ENCODE measurements at regions not wholly inside any gene's neighbourhood (a gene's known extent, or its start where the extent isn't known, plus 50 kb on each side); places are given as distances from the start of the nearest gene placed in this dataset.
"Not testable (repeated sequence)": the region's sequence is repeated elsewhere in the genome, so short reads cannot be mapped to it uniquely, and the experiment has no call there.

DNA sequence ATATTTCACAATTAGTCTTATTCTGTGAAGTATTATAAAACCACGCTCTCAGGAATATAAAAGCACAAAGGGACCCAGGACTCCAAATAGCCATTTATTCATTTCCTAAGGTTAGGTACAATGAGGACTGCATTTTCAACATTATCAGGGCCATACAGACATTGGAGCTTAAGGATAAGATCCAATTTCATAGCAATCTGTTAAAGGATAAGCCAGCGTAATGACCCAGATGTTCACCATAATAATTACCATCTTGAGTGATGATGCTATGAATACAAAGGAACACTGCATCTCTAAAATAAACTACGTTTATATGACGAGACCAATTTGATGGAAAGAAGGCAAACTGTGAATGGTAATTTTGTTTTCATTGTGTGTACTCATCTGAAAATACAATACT, 169.6 kb downstream of the USP22 start:
- not testable (repeated sequence) for H3K9me3 ChIP-seq (replicated peaks in 1 of 2; ENCODE audit: control insufficient read depth in 2 of 2, insufficient read depth in 1 of 2, low read depth in 1 of 2, low read length in 2 of 2); H2BK12ac ChIP-seq (ENCODE audit: low read length); H3K36me3 ChIP-seq (replicated peaks in 1 of 2; ENCODE audit: control insufficient read depth in 2 of 2, insufficient read depth in 2 of 2, low read length in 2 of 2); H3K18ac ChIP-seq (ENCODE audit: low read length); H3K27me3 ChIP-seq (ENCODE audit: control insufficient read depth in 3 of 3, insufficient read depth in 3 of 3, low read depth in 1 of 3, low read length in 3 of 3); H4K8ac ChIP-seq (ENCODE audit: low read depth, low read length); H3K27ac ChIP-seq (replicated peaks; ENCODE audit: low read length); DNase-seq (ENCODE audit: low spot score); H4K91ac ChIP-seq (ENCODE audit: low read depth, low read length, poor library complexity); H3K14ac ChIP-seq (ENCODE audit: low read length); H3K9ac ChIP-seq (ENCODE audit: low read depth, low read length, poor library complexity); H3K23ac ChIP-seq (ENCODE audit: low read depth, low read length, poor library complexity); H2BK15ac ChIP-seq (ENCODE audit: low read length); H2BK5ac ChIP-seq (ENCODE audit: low read length); H3K4me1 ChIP-seq (ENCODE audit: control insufficient read depth in 2 of 2, insufficient read depth in 1 of 2, low read depth in 1 of 2, low read length in 2 of 2); H3K4ac ChIP-seq (ENCODE audit: low read length); H2BK120ac ChIP-seq (ENCODE audit: low read depth, low read length); H3K4me2 ChIP-seq (ENCODE audit: insufficient read depth, low read length, poor library complexity, severe bottlenecking); H2AFZ ChIP-seq (ENCODE audit: low read length); H2AK5ac ChIP-seq (ENCODE audit: low read depth, low read length); H3K4me3 ChIP-seq (ENCODE audit: low read length in 2 of 2); H3K79me1 ChIP-seq (ENCODE audit: low read depth, low read length)
- WGBS, 2 donors (ENCODE audit: extremely low coverage in 2 of 2, insufficient read length in 2 of 2, insufficient replicate concordance in 1 of 2): no CpG with 5 or more reads among the region's 4 CpGs

DNA sequence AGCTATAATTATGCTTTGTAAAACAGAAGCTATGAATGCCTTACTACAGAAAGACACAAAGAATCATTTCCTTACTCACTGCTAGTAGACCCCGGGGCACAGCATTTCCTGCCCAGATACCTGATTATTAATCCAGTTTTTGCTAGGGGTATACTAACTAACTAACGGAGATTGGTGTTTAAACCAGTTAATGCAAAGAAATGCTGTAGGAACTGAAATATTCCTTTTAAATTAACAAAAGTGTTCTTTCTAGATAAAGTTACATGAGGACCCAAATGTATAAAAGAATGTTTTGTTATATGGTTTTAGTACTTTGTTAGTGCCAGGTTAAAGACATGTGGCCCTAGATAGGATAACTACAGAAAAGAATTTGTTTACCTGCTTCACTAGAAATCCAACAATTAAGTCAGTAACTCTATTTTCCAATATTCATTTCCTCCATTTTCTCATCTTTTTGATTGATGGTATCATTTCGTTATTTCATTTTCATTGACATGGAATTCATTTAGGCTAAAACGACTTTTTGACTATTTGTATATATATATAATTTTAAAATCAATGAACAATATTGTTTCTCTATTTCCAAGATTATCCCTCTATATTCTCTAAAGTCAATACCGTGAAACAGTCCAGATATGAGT, 169.0 kb downstream of the USP22 start:
- not testable (repeated sequence) for H2BK15ac ChIP-seq (ENCODE audit: low read length); H3K4ac ChIP-seq (ENCODE audit: low read length); H2BK120ac ChIP-seq (ENCODE audit: low read depth, low read length); H3K27ac ChIP-seq (replicated peaks; ENCODE audit: low read length); H3K23ac ChIP-seq (ENCODE audit: low read depth, low read length, poor library complexity); H3K4me2 ChIP-seq (ENCODE audit: insufficient read depth, low read length, poor library complexity, severe bottlenecking); H3K4me1 ChIP-seq (ENCODE audit: control insufficient read depth in 2 of 2, insufficient read depth in 1 of 2, low read depth in 1 of 2, low read length in 2 of 2); H4K8ac ChIP-seq (ENCODE audit: low read depth, low read length); H3K27me3 ChIP-seq (ENCODE audit: control insufficient read depth in 3 of 3, insufficient read depth in 3 of 3, low read depth in 1 of 3, low read length in 3 of 3); H3K18ac ChIP-seq (ENCODE audit: low read length); H3K36me3 ChIP-seq (replicated peaks in 1 of 2; ENCODE audit: control insufficient read depth in 2 of 2, insufficient read depth in 2 of 2, low read length in 2 of 2); H2BK12ac ChIP-seq (ENCODE audit: low read length); H3K9me3 ChIP-seq (replicated peaks in 1 of 2; ENCODE audit: control insufficient read depth in 2 of 2, insufficient read depth in 1 of 2, low read depth in 1 of 2, low read length in 2 of 2); H3K4me3 ChIP-seq (ENCODE audit: low read length in 2 of 2); H3K9ac ChIP-seq (ENCODE audit: low read depth, low read length, poor library complexity); H2BK5ac ChIP-seq (ENCODE audit: low read length); H3K14ac ChIP-seq (ENCODE audit: low read length); DNase-seq (ENCODE audit: low spot score); H4K91ac ChIP-seq (ENCODE audit: low read depth, low read length, poor library complexity); H3K79me1 ChIP-seq (ENCODE audit: low read depth, low read length); H2AFZ ChIP-seq (ENCODE audit: low read length); H2AK5ac ChIP-seq (ENCODE audit: low read depth, low read length)
- no CpG with 5 or more reads among the region's 5 CpGs for WGBS, 2 donors (ENCODE audit: extremely low coverage in 2 of 2, insufficient read length in 2 of 2, insufficient replicate concordance in 1 of 2)

DNA sequence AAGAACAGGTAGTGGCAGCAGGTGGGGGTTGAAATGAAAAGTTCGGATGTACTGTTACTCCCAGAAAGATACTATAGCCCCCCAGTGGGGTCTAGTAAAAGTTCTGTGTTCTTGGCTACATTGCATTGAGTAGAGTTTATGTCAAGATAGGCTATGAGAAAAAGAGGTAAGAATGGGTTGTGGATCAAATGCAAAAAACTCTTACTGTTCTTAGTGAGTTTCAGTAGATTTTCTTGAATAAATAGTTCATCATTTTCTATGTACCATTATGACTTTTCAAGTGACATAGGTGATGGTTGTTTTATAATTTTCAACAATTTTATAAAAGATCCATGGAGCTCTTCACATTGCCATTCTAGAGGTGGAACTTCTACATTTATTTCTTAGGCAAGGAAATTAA, 165.4 kb downstream of the USP22 start:
- not testable (repeated sequence) for H3K27me3 ChIP-seq (ENCODE audit: control insufficient read depth in 3 of 3, insufficient read depth in 3 of 3, low read depth in 1 of 3, low read length in 3 of 3); H4K91ac ChIP-seq (ENCODE audit: low read depth, low read length, poor library complexity); H3K9ac ChIP-seq (ENCODE audit: low read depth, low read length, poor library complexity); H3K23ac ChIP-seq (ENCODE audit: low read depth, low read length, poor library complexity); H2BK15ac ChIP-seq (ENCODE audit: low read length); H2AFZ ChIP-seq (ENCODE audit: low read length); H3K4me1 ChIP-seq (ENCODE audit: control insufficient read depth in 2 of 2, insufficient read depth in 1 of 2, low read depth in 1 of 2, low read length in 2 of 2); H3K4me3 ChIP-seq (ENCODE audit: low read length in 2 of 2); H3K18ac ChIP-seq (ENCODE audit: low read length); DNase-seq (ENCODE audit: low spot score); H2AK5ac ChIP-seq (ENCODE audit: low read depth, low read length); H3K4ac ChIP-seq (ENCODE audit: low read length); H2BK5ac ChIP-seq (ENCODE audit: low read length); H3K79me1 ChIP-seq (ENCODE audit: low read depth, low read length); H2BK12ac ChIP-seq (ENCODE audit: low read length); H4K8ac ChIP-seq (ENCODE audit: low read depth, low read length); H2BK120ac ChIP-seq (ENCODE audit: low read depth, low read length); H3K4me2 ChIP-seq (ENCODE audit: insufficient read depth, low read length, poor library complexity, severe bottlenecking); H3K14ac ChIP-seq (ENCODE audit: low read length); H3K27ac ChIP-seq (replicated peaks; ENCODE audit: low read length)
- Histone ChIP-seq H3K36me3 (replicated peaks in 1 of 2; ENCODE audit: control insufficient read depth in 2 of 2, insufficient read depth in 2 of 2, low read length in 2 of 2) (peaks cover 0 to 13% of the 10 kb centered on the region in 2 donors), H3K9me3 (replicated peaks in 1 of 2; ENCODE audit: control insufficient read depth in 2 of 2, insufficient read depth in 1 of 2, low read depth in 1 of 2, low read length in 2 of 2) (peaks cover 0 to 17% of the 10 kb centered on the region in 2 donors)
- no CpG with 5 or more reads among the region's 1 CpG for WGBS, 2 donors (ENCODE audit: extremely low coverage in 2 of 2, insufficient read length in 2 of 2, insufficient replicate concordance in 1 of 2)

DNA sequence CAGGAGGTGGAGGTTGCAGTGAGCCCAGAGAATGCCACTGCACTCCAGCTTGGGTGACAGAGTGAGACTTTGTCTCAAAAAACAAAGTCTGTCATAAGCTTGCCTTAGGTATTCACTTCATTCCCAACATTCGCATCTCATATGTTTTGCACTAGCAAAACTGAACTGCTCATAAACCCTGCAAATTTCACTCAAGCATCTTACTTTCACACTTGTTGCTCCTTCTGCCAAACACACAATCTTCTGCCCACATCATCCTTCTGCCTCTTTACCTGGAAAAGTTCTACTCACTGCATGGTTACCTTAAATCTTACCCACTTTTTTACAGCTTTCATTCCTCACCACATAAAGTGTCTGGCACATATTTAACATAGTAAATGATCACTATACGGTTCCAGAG, 152.5 kb downstream of the USP22 start:
- Histone ChIP-seq H2AFZ (ENCODE audit: low read length) (no peak overlapping the region), H3K36me3 (replicated peaks in 1 of 2; ENCODE audit: control insufficient read depth in 2 of 2, insufficient read depth in 2 of 2, low read length in 2 of 2) (peaks cover 0 to 26% of the 10 kb centered on the region in 2 donors), H2AK5ac (ENCODE audit: low read depth, low read length) (no peak overlapping the region), H2BK120ac (ENCODE audit: low read depth, low read length) (no peak overlapping the region), H3K27ac (replicated peaks; ENCODE audit: low read length) (no peak overlapping the region), H3K27me3 (ENCODE audit: control insufficient read depth in 3 of 3, insufficient read depth in 3 of 3, low read depth in 1 of 3, low read length in 3 of 3) (no peaks in the 10 kb centered on the region), H4K91ac (ENCODE audit: low read depth, low read length, poor library complexity) (no peak overlapping the region), H2BK12ac (ENCODE audit: low read length) (no peak overlapping the region), H3K14ac (ENCODE audit: low read length) (no peak overlapping the region), H3K9me3 (replicated peaks in 1 of 2; ENCODE audit: control insufficient read depth in 2 of 2, insufficient read depth in 1 of 2, low read depth in 1 of 2, low read length in 2 of 2) (peaks cover 0 to 3% of the 10 kb centered on the region in 2 donors), H3K4me1 (ENCODE audit: control insufficient read depth in 2 of 2, insufficient read depth in 1 of 2, low read depth in 1 of 2, low read length in 2 of 2) (no peaks in the 10 kb centered on the region), H3K9ac (ENCODE audit: low read depth, low read length, poor library complexity) (no peak overlapping the region), H3K4ac (ENCODE audit: low read length) (no peak overlapping the region), H3K18ac (ENCODE audit: low read length) (no peak overlapping the region), H3K4me2 (ENCODE audit: insufficient read depth, low read length, poor library complexity, severe bottlenecking) (no peak overlapping the region), H2BK15ac (ENCODE audit: low read length) (no peak overlapping the region), H3K23ac (ENCODE audit: low read depth, low read length, poor library complexity) (no peak overlapping the region), H3K4me3 (ENCODE audit: low read length in 2 of 2) (no peak overlapping the region), H3K79me1 (ENCODE audit: low read depth, low read length) (no peaks in the 10 kb centered on the region), H2BK5ac (ENCODE audit: low read length) (no peak overlapping the region), H4K8ac (ENCODE audit: low read depth, low read length) (no peak overlapping the region)
- WGBS, 2 donors (ENCODE audit: extremely low coverage in 2 of 2, insufficient read length in 2 of 2, insufficient replicate concordance in 1 of 2): no CpG with 5 or more reads among the region's 2 CpGs
- DNase-seq (ENCODE audit: low spot score): no peak
